ENCODE measurements at regions not wholly inside any gene's neighbourhood (a gene's known extent, or its start where the extent isn't known, plus 50 kb on each side); places are given as distances from the start of the nearest gene placed in this dataset.

- TF ChIP-seq CTCF (IDR thresholded peaks at IDR 0.05), result no peak
- no peak for TF ChIP-seq ZFX (IDR thresholded peaks at IDR 0.05; ENCODE audit: borderline replicate concordance)
Observed at GRCh38 chr18:24914171-24914525, 437.8 kb downstream of the ZNF521 start.

Data from 22Rv1 (cell line).